GM06990 (cell line): ENCODE measurements at regions not wholly inside any gene's neighbourhood (a gene's known extent, or its start where the extent isn't known, plus 50 kb on each side); places are given as distances from the start of the nearest gene placed in this dataset.

Experiments used
- DNase-seq: peaks from one replicate; pipeline ENCODE4 v3.0.0-alpha.2; 2011; ENCODE audit not compliant: insufficient read length; ENCODE audit errors: extremely low read depth
- H3K27me3 ChIP-seq: replicated peaks from 2 replicates; pipeline ENCODE4 v1.6.0; 2011; ENCODE audit warnings: low read length; ENCODE audit not compliant: control insufficient read depth, insufficient read depth
- H3K36me3 ChIP-seq: 2 replicates; pipeline ENCODE4 v1.5.1; 2011; ENCODE audit warnings: low read length; ENCODE audit not compliant: control insufficient read depth, insufficient read depth
- H3K4me3 ChIP-seq: replicated peaks from 2 replicates; pipeline ENCODE4 v1.5.1; 2011; ENCODE audit warnings: low read depth, mild to moderate bottlenecking, control low read depth, low read length
- CTCF ChIP-seq: IDR thresholded peaks from 2 replicates; pipeline ENCODE4 v1.5.1; 2011; ENCODE audit warnings: low read length, control low read depth, mild to moderate bottlenecking, inconsistent platforms; ENCODE audit not compliant: insufficient read depth, poor library complexity, severe bottlenecking

- H3K4me3 ChIP-seq, result no peak overlapping the region
- TF ChIP-seq CTCF, result no peak
- H3K27me3 ChIP-seq, result no peaks in the 10 kb centered on the region
- DNase-seq, result no peak
- H3K36me3 ChIP-seq, result no peaks in the 10 kb centered on the region
These were observed 1175.7 kb downstream of the SORCS1 start for GRCh38 chr10:105988848-105989247.

GRCh38 chr10:105986912-105987635, 1177.4 kb downstream of the SORCS1 start:
- no peaks in the 10 kb centered on the region for H3K36me3 ChIP-seq
- no peak for TF ChIP-seq CTCF
- no peak for DNase-seq
- H3K4me3 ChIP-seq, result no peak overlapping the region
- H3K27me3 ChIP-seq, result no peaks in the 10 kb centered on the region

GRCh38 chr10:105986486-105986885, 1178.0 kb downstream of the SORCS1 start:
- no peak for TF ChIP-seq CTCF
- Histone ChIP-seq H3K27me3 (no peaks in the 10 kb centered on the region), H3K4me3 (no peak overlapping the region), H3K36me3 (no peaks in the 10 kb centered on the region)
- DNase-seq, result no peak

GRCh38 chr10:105982735-105983134, 1181.8 kb downstream of the SORCS1 start:
- no peak for DNase-seq
- Histone ChIP-seq H3K36me3 (no peaks in the 10 kb centered on the region), H3K4me3 (no peak overlapping the region), H3K27me3 (no peaks in the 10 kb centered on the region; the same call in 1 of the 2 replicates)
- no peak for TF ChIP-seq CTCF

GRCh38 chr10:105981679-105982078, 1182.8 kb downstream of the SORCS1 start:
- no peak for TF ChIP-seq CTCF
- no peaks in the 10 kb centered on the region for H3K36me3 ChIP-seq
- H3K4me3 ChIP-seq, result no peak overlapping the region
- no peak for DNase-seq
- H3K27me3 ChIP-seq, result no peaks in the 10 kb centered on the region; the same call in 1 of the 2 replicates
